Fibroblast of the aortic adventitia (primary cell): ENCODE measurements at regions not wholly inside any gene's neighbourhood (a gene's known extent, or its start where the extent isn't known, plus 50 kb on each side); places are given as distances from the start of the nearest gene placed in this dataset.

ENCODE experiments used
- DNase-seq: peaks from one replicate; pipeline ENCODE4 v3.0.0-alpha.2; 2010; ENCODE audit warnings: low read depth
- H3K4me3 ChIP-seq: 2 replicates; pipeline ENCODE4 v1.5.1; 2011; ENCODE audit warnings: low read depth, mild to moderate bottlenecking, control low read depth, low read length, moderate library complexity
- CTCF ChIP-seq: IDR thresholded peaks from 2 replicates; pipeline ENCODE4 v1.5.1; 2011; ENCODE audit warnings: mild to moderate bottlenecking, low read length, control low read depth, inconsistent platforms; ENCODE audit not compliant: insufficient read depth

GRCh38 chr5:26031481-26031880 is 1006.9 kb downstream of the CDH9 start:
- no peak overlapping the region for H3K4me3 ChIP-seq
- no peak for TF ChIP-seq CTCF
- no peak for DNase-seq

- DNase-seq, result no peak
- TF ChIP-seq CTCF, result no peak
- H3K4me3 ChIP-seq, result no peak overlapping the region
These were observed 1012.3 kb downstream of the CDH9 start for GRCh38 chr5:26026044-26026443.

GRCh38 chr5:26024774-26025173 is 1013.6 kb downstream of the CDH9 start:
- TF ChIP-seq CTCF, result no peak
- DNase-seq, result no peak
- H3K4me3 ChIP-seq, result no peak overlapping the region

GRCh38 chr5:26023361-26023760 is 1015.0 kb downstream of the CDH9 start:
- DNase-seq, result no peak
- H3K4me3 ChIP-seq, result no peak overlapping the region
- no peak for TF ChIP-seq CTCF

GRCh38 chr5:26014206-26014605 is 1024.2 kb downstream of the CDH9 start:
- DNase-seq, result no peak
- H3K4me3 ChIP-seq, result no peak overlapping the region
- TF ChIP-seq CTCF, result no peak

GRCh38 chr5:26012078-26012477 is 1026.3 kb downstream of the CDH9 start:
- no peak for DNase-seq
- H3K4me3 ChIP-seq, result no peak overlapping the region
- no peak for TF ChIP-seq CTCF

- no peak for TF ChIP-seq CTCF
- DNase-seq, result no peak
These were observed 1028.6 kb downstream of the CDH9 start for GRCh38 chr5:26009742-26010141.

More at GRCh38 chr5:26009742-26010141, 1028.6 kb downstream of the CDH9 start:
- H3K4me3 ChIP-seq, result no peak overlapping the region
